ENCODE measurements at regions not wholly inside any gene's neighbourhood (a gene's known extent, or its start where the extent isn't known, plus 50 kb on each side); places are given as distances from the start of the nearest gene placed in this dataset.

DNA sequence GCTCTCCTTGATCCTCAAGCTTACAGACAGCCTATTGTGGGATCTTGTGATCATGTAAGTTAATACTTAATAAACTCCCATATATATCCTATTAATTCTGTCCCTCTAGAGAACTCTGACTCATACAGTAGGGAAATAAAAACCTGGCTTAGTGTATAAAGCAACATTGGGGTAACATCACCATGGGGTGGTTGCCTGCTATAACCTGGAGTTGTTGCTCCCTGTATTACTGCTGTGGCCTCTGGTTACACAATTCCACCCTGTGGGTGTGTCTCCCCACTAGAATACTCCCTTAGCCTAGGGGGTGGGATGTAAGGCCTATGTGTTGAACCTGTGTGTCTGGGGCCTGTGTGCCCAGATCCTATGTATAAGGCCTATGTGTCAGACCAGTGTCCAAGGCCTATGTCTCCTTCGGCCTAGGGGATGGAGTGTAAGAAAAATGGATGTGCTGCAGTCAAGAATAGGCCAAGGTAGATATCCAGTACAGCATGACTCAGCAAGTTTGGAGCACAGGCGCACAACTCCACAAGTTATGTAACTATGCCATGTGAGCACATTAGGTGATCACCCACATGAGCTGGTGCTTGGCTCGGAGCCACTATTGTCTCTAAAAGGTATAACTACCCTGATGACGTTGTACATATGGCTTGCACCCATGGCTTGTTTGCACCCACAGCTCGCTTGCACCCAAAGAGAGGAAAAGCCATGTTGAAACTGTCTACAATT lies 96.8 kb upstream of the C1orf21 start:
- TF ChIP-seq, protein P1, sequence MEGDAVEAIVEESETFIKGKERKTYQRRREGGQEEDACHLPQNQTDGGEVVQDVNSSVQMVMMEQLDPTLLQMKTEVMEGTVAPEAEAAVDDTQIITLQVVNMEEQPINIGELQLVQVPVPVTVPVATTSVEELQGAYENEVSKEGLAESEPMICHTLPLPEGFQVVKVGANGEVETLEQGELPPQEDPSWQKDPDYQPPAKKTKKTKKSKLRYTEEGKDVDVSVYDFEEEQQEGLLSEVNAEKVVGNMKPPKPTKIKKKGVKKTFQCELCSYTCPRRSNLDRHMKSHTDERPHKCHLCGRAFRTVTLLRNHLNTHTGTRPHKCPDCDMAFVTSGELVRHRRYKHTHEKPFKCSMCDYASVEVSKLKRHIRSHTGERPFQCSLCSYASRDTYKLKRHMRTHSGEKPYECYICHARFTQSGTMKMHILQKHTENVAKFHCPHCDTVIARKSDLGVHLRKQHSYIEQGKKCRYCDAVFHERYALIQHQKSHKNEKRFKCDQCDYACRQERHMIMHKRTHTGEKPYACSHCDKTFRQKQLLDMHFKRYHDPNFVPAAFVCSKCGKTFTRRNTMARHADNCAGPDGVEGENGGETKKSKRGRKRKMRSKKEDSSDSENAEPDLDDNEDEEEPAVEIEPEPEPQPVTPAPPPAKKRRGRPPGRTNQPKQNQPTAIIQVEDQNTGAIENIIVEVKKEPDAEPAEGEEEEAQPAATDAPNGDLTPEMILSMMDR (IDR thresholded peaks at IDR 0.05), result no peak
- no peak for TF ChIP-seq POLR2A (IDR thresholded peaks at IDR 0.05)

Data from heart left ventricle (tissue), 13 donors.